HG03469 (cell line): ENCODE measurements at regions not wholly inside any gene's neighbourhood (a gene's known extent, or its start where the extent isn't known, plus 50 kb on each side); places are given as distances from the start of the nearest gene placed in this dataset.
"Not testable (repeated sequence)": the region's sequence is repeated elsewhere in the genome, so short reads cannot be mapped to it uniquely, and the experiment has no call there.

Experiments used
- ATAC-seq: cut with Tn5 transposase; IDR thresholded peaks from one replicate; pipeline ENCODE4 v1.9.1; 2021; ENCODE audit warnings: mild to moderate bottlenecking, moderate library complexity, moderate number of reproducible peaks; ENCODE audit not compliant: unreplicated experiment

GRCh38 chr7:34330308-34330707 lies 327.7 kb upstream of the NPSR1 start:
- ATAC-seq = no peak

- no peak for ATAC-seq
These were observed 326.9 kb upstream of the NPSR1 start for GRCh38 chr7:34331102-34331501.

GRCh38 chr7:34332006-34332405 lies 326.0 kb upstream of the NPSR1 start:
- no peak for ATAC-seq

GRCh38 chr7:34333184-34333583 lies 324.8 kb upstream of the NPSR1 start:
- ATAC-seq = no peak

GRCh38 chr7:34333925-34334324 lies 324.1 kb upstream of the NPSR1 start:
- ATAC-seq = no peak

- no peak for ATAC-seq
These were observed 320.9 kb upstream of the NPSR1 start for GRCh38 chr7:34337163-34337562.

GRCh38 chr7:34338961-34339526 lies 319.0 kb upstream of the NPSR1 start:
- ATAC-seq = no peak

- no peak for ATAC-seq
These were observed 316.7 kb upstream of the NPSR1 start for GRCh38 chr7:34341326-34341725.

GRCh38 chr7:34342387-34342786 lies 315.6 kb upstream of the NPSR1 start:
- ATAC-seq = no peak

GRCh38 chr7:34343667-34344066 lies 314.4 kb upstream of the NPSR1 start:
- ATAC-seq = no peak

GRCh38 chr7:34354011-34354410 lies 304.0 kb upstream of the NPSR1 start:
- no peak for ATAC-seq

GRCh38 chr7:34354899-34355298 lies 303.1 kb upstream of the NPSR1 start:
- no peak for ATAC-seq

GRCh38 chr7:34357068-34357467 lies 300.9 kb upstream of the NPSR1 start:
- ATAC-seq = no peak

- no peak for ATAC-seq
These were observed 300.1 kb upstream of the NPSR1 start for GRCh38 chr7:34357946-34358345.

- ATAC-seq = not testable (repeated sequence)
These were observed 299.4 kb upstream of the NPSR1 start for GRCh38 chr7:34358578-34358977.

- no peak for ATAC-seq
These were observed 296.3 kb upstream of the NPSR1 start for GRCh38 chr7:34361663-34362250.

GRCh38 chr7:34362621-34363020 lies 295.4 kb upstream of the NPSR1 start:
- ATAC-seq = no peak

GRCh38 chr7:34364130-34364529 lies 293.9 kb upstream of the NPSR1 start:
- ATAC-seq = no peak

GRCh38 chr7:34365011-34365410 lies 293.0 kb upstream of the NPSR1 start:
- ATAC-seq = no peak

- no peak for ATAC-seq
These were observed 292.4 kb upstream of the NPSR1 start for GRCh38 chr7:34365611-34366010.

GRCh38 chr7:34371922-34372321 lies 286.1 kb upstream of the NPSR1 start:
- no peak for ATAC-seq

- no peak for ATAC-seq
These were observed 284.1 kb upstream of the NPSR1 start for GRCh38 chr7:34373940-34374339.
